Activated CD4-positive, alpha-beta T cell treated with anti-CD3 and anti-CD28 coated beads, Interleukin-2, amount 50 U/mL, for 48 hours (primary cell): ENCODE measurements at regions not wholly inside any gene's neighbourhood (a gene's known extent, or its start where the extent isn't known, plus 50 kb on each side); places are given as distances from the start of the nearest gene placed in this dataset.

ENCODE experiments used
- DNase-seq, 2 experiments: peaks; one replicate each; pipeline ENCODE4 v3.0.0-alpha.2; 2020

GRCh38 chr1:219772265-219773036, 155.9 kb downstream of the SLC30A10 start:
- DNase-seq: no peak

GRCh38 chr1:219771080-219771479, 157.3 kb downstream of the SLC30A10 start:
- DNase-seq: no peak

GRCh38 chr1:219763321-219763720, 150.4 kb upstream of the ZC3H11B start:
- no peak for DNase-seq

- no peak for DNase-seq
Measured at GRCh38 chr1:219761208-219761860, 148.4 kb upstream of the ZC3H11B start.

GRCh38 chr1:219759095-219759494, 146.2 kb upstream of the ZC3H11B start:
- DNase-seq: no peak

- no peak for DNase-seq
Measured at GRCh38 chr1:219757890-219758289, 145.0 kb upstream of the ZC3H11B start.

- DNase-seq: no peak
Measured at GRCh38 chr1:219755234-219755633, 142.3 kb upstream of the ZC3H11B start.

- no peak for DNase-seq
Measured at GRCh38 chr1:219754767-219755166, 141.9 kb upstream of the ZC3H11B start.

GRCh38 chr1:219753914-219754313, 141.0 kb upstream of the ZC3H11B start:
- DNase-seq: no peak

GRCh38 chr1:219752645-219753044, 139.7 kb upstream of the ZC3H11B start:
- DNase-seq: no peak

GRCh38 chr1:219751870-219752507, 139.1 kb upstream of the ZC3H11B start:
- no peak for DNase-seq

GRCh38 chr1:219749370-219749769, 136.5 kb upstream of the ZC3H11B start:
- DNase-seq: no peak

- no peak for DNase-seq
Measured at GRCh38 chr1:219746141-219746540, 133.2 kb upstream of the ZC3H11B start.

- no peak for DNase-seq
Measured at GRCh38 chr1:219744652-219745469, 132.0 kb upstream of the ZC3H11B start.

GRCh38 chr1:219741011-219741970, 128.4 kb upstream of the ZC3H11B start:
- DNase-seq: no peak

- DNase-seq: no peak
Measured at GRCh38 chr1:219733511-219734174, 120.7 kb upstream of the ZC3H11B start.

GRCh38 chr1:219732814-219733491, 120.0 kb upstream of the ZC3H11B start:
- DNase-seq: no peak

- DNase-seq: no peak
Measured at GRCh38 chr1:219731771-219732170, 118.9 kb upstream of the ZC3H11B start.

- DNase-seq: no peak
Measured at GRCh38 chr1:219726480-219727272, 113.8 kb upstream of the ZC3H11B start.

GRCh38 chr1:219724440-219724839, 111.5 kb upstream of the ZC3H11B start:
- no peak for DNase-seq
